ENCODE measurements at regions not wholly inside any gene's neighbourhood (a gene's known extent, or its start where the extent isn't known, plus 50 kb on each side); places are given as distances from the start of the nearest gene placed in this dataset.

GRCh38 chr6:141726248-141726647 lies 406.5 kb upstream of the GJE1 start:
- Histone ChIP-seq H3K4me1 (ENCODE audit: insufficient read depth) (no peaks in the 10 kb centered on the region), H3K9me3 (ENCODE audit: low read depth) (no peaks in the 10 kb centered on the region), H4K20me1 (ENCODE audit: insufficient read depth, poor library complexity, severe bottlenecking) (no peaks in the 10 kb centered on the region), H3K4me3 (no peak overlapping the region), H3K4me2 (no peak overlapping the region), H3K27me3 (no peaks in the 10 kb centered on the region), H3K9me2 (replicated peaks; ENCODE audit: insufficient read depth) (no peaks in the 10 kb centered on the region), H3K79me2 (no peaks in the 10 kb centered on the region), H3K36me3 (replicated peaks; ENCODE audit: insufficient read depth, low read depth) (no peaks in the 10 kb centered on the region), H2AFZ (no peak overlapping the region), H3K27ac (no peak overlapping the region)
- WGBS (ENCODE audit: low lambda C conversion rate, missing lambda C conversion rate): 74% methylated on average over 3 of the region's 3 CpGs
- TF ChIP-seq EZH2 (IDR thresholded peaks at IDR 0.05; ENCODE audit: borderline replicate concordance) (no peak), EZH2phosphoT487 (IDR thresholded peaks at IDR 0.05; ENCODE audit: low read depth, severe bottlenecking, unreplicated experiment) (no peak), CTCF (IDR thresholded peaks at IDR 0.05; ENCODE audit: poor library complexity) (no peak)
- DNase-seq (ENCODE audit: low spot score): no peak

GRCh38 chr6:141724731-141725130 lies 408.0 kb upstream of the GJE1 start:
- no peak overlapping the region for H3K27ac ChIP-seq
- H3K79me2 ChIP-seq: no peaks in the 10 kb centered on the region
- no peaks in the 10 kb centered on the region for H3K36me3 ChIP-seq (replicated peaks; ENCODE audit: insufficient read depth, low read depth)
- no peaks in the 10 kb centered on the region for H3K9me2 ChIP-seq (replicated peaks; ENCODE audit: insufficient read depth)
- no peak for DNase-seq (ENCODE audit: low spot score)
- H4K20me1 ChIP-seq (ENCODE audit: insufficient read depth, poor library complexity, severe bottlenecking): no peaks in the 10 kb centered on the region
- no peaks in the 10 kb centered on the region for H3K27me3 ChIP-seq
- no peak overlapping the region for H3K4me2 ChIP-seq
- no peaks in the 10 kb centered on the region for H3K4me1 ChIP-seq (ENCODE audit: insufficient read depth)
- H3K9me3 ChIP-seq (ENCODE audit: low read depth): no peaks in the 10 kb centered on the region
- H2AFZ ChIP-seq: no peak overlapping the region
- no peak overlapping the region for H3K4me3 ChIP-seq
- WGBS (ENCODE audit: low lambda C conversion rate, missing lambda C conversion rate): 95% methylated on average over 1 of the region's 1 CpG
- TF ChIP-seq EZH2phosphoT487 (IDR thresholded peaks at IDR 0.05; ENCODE audit: low read depth, severe bottlenecking, unreplicated experiment): no peak
- no peak for TF ChIP-seq EZH2 (IDR thresholded peaks at IDR 0.05; ENCODE audit: borderline replicate concordance)
- no peak for TF ChIP-seq CTCF (IDR thresholded peaks at IDR 0.05; ENCODE audit: poor library complexity)

- no peaks in the 10 kb centered on the region for H3K9me3 ChIP-seq (ENCODE audit: low read depth)
- 88% methylated on average over 5 of the region's 5 CpGs for WGBS (ENCODE audit: low lambda C conversion rate, missing lambda C conversion rate)
- H3K4me1 ChIP-seq (ENCODE audit: insufficient read depth): no peaks in the 10 kb centered on the region
- no peaks in the 10 kb centered on the region for H3K9me2 ChIP-seq (replicated peaks; ENCODE audit: insufficient read depth)
- no peak overlapping the region for H3K27ac ChIP-seq
- no peaks in the 10 kb centered on the region for H3K27me3 ChIP-seq
- H3K79me2 ChIP-seq: no peaks in the 10 kb centered on the region
- H2AFZ ChIP-seq: no peak overlapping the region
- TF ChIP-seq EZH2phosphoT487 (IDR thresholded peaks at IDR 0.05; ENCODE audit: low read depth, severe bottlenecking, unreplicated experiment) (no peak), EZH2 (IDR thresholded peaks at IDR 0.05; ENCODE audit: borderline replicate concordance) (no peak), CTCF (IDR thresholded peaks at IDR 0.05; ENCODE audit: poor library complexity) (no peak)
- no peaks in the 10 kb centered on the region for H3K36me3 ChIP-seq (replicated peaks; ENCODE audit: insufficient read depth, low read depth)
- no peak overlapping the region for H3K4me3 ChIP-seq
- no peak for DNase-seq (ENCODE audit: low spot score)
- no peaks in the 10 kb centered on the region for H4K20me1 ChIP-seq (ENCODE audit: insufficient read depth, poor library complexity, severe bottlenecking)
- H3K4me2 ChIP-seq: no peak overlapping the region
These were observed 413.2 kb upstream of the GJE1 start for GRCh38 chr6:141719476-141719875.

GRCh38 chr6:141705431-141705830 lies 427.3 kb upstream of the GJE1 start:
- Histone ChIP-seq H3K4me3 (no peak overlapping the region), H3K9me3 (ENCODE audit: low read depth) (no peaks in the 10 kb centered on the region), H3K4me1 (ENCODE audit: insufficient read depth) (no peaks in the 10 kb centered on the region), H3K9me2 (replicated peaks; ENCODE audit: insufficient read depth) (no peaks in the 10 kb centered on the region), H4K20me1 (ENCODE audit: insufficient read depth, poor library complexity, severe bottlenecking) (no peaks in the 10 kb centered on the region), H3K4me2 (no peak overlapping the region), H3K27me3 (no peaks in the 10 kb centered on the region), H3K36me3 (replicated peaks; ENCODE audit: insufficient read depth, low read depth) (no peaks in the 10 kb centered on the region), H2AFZ (no peak overlapping the region), H3K79me2 (no peaks in the 10 kb centered on the region), H3K27ac (no peak overlapping the region)
- TF ChIP-seq EZH2phosphoT487 (IDR thresholded peaks at IDR 0.05; ENCODE audit: low read depth, severe bottlenecking, unreplicated experiment) (no peak), EZH2 (IDR thresholded peaks at IDR 0.05; ENCODE audit: borderline replicate concordance) (no peak), CTCF (IDR thresholded peaks at IDR 0.05; ENCODE audit: poor library complexity) (no peak)
- DNase-seq (ENCODE audit: low spot score): no peak
- 91% methylated on average over 3 of the region's 3 CpGs for WGBS (ENCODE audit: low lambda C conversion rate, missing lambda C conversion rate)

Data from hepatocyte (in vitro differentiated cells).